H1 (cell line): ENCODE measurements at regions not wholly inside any gene's neighbourhood (a gene's known extent, or its start where the extent isn't known, plus 50 kb on each side); places are given as distances from the start of the nearest gene placed in this dataset.

Experiments
- CTCF ChIA-PET: fragments of 300-600 bp; sonication (Branson Sonifier 250); formaldehyde crosslinking; loops from one replicate; lab custom pipeline; 2021; ENCODE audit not compliant: partially characterized antibody; lab: Charles Lee
- POLR2A ChIA-PET: fragments of 300-600 bp; sonication (Branson Sonifier 250); formaldehyde crosslinking; loops from one replicate; lab custom pipeline; 2021; ENCODE audit warnings: inconsistent platforms; ENCODE audit not compliant: partially characterized antibody; lab: Charles Lee
- DNase-seq, 2 experiments: peaks; one replicate each; pipeline versions ENCODE4 v3.0.0 to v3.0.0-alpha.2; 2010 to 2022; ENCODE audit warnings: low spot score in 2 of 2, low read depth in 1 of 2, mixed read lengths in 1 of 2
- FAIRE-seq: peaks from 2 replicates; lab custom pipeline; 2011; peaks lifted over from hg19 to GRCh38; lab: Jason Lieb, UNC
- H2AFZ ChIP-seq: 2 replicates; pipeline ENCODE4 v1.8.1; 2012; ENCODE audit warnings: low read length, inconsistent platforms
- H2AK5ac ChIP-seq: 2 replicates; pipeline ENCODE4 v1.6.1; 2013; ENCODE audit warnings: low read depth, low read length
- H2BK120ac ChIP-seq: replicated peaks from 2 replicates; pipeline ENCODE3; 2013; ENCODE audit warnings: low read depth, low read length, inconsistent platforms
- H2BK12ac ChIP-seq: 2 replicates; pipeline ENCODE4 v1.6.1; 2013; ENCODE audit warnings: low read depth, low read length
- H2BK15ac ChIP-seq: 2 replicates; pipeline ENCODE4 v1.6.1; 2013; ENCODE audit warnings: low read length
- H2BK20ac ChIP-seq: 2 replicates; pipeline ENCODE4 v1.6.1; 2013; ENCODE audit warnings: low read length
- H2BK5ac ChIP-seq: 2 replicates; pipeline ENCODE4 v1.6.1; 2013; ENCODE audit warnings: low read depth, low read length
- H3K14ac ChIP-seq: 2 replicates; pipeline ENCODE4 v1.6.1; 2013; ENCODE audit warnings: inconsistent platforms; ENCODE audit not compliant: insufficient read length
- H3K18ac ChIP-seq: 2 replicates; pipeline ENCODE4 v1.6.1; 2013; ENCODE audit warnings: low read length; ENCODE audit errors: extremely low read depth
- H3K23ac ChIP-seq: 2 replicates; pipeline ENCODE4 v1.6.1; 2013; ENCODE audit warnings: inconsistent platforms; ENCODE audit not compliant: insufficient read length
- H3K23me2 ChIP-seq: 2 replicates; pipeline ENCODE4 v1.6.1; 2013; ENCODE audit warnings: low read depth, low read length
- H3K27ac ChIP-seq: 2 replicates; pipeline ENCODE4 v1.6.1; 2011; ENCODE audit warnings: low read depth, low read length, inconsistent platforms
- H3K27me3 ChIP-seq, 4 experiments: replicated peaks in 1 of 4; 1 replicate in 1 of 4; 2 replicates in 3 of 4; pipeline versions ENCODE4 v1.6.1 to v1.8.1; 2011 to 2013; ENCODE audit warnings: low read length in 3 of 4, mild to moderate bottlenecking in 3 of 4, inconsistent platforms in 2 of 4, mixed read lengths in 2 of 4, moderate library complexity in 1 of 4; ENCODE audit not compliant: control insufficient read depth in 3 of 4, insufficient read depth in 3 of 4; ENCODE audit errors: extremely low read depth in 1 of 4
- H3K36me3 ChIP-seq, 4 experiments: 2 replicates each; pipeline versions ENCODE4 v1.6.1 to v1.8.1; 2011 to 2013; ENCODE audit warnings: mild to moderate bottlenecking in 4 of 4, low read length in 3 of 4, moderate library complexity in 2 of 4, control low read depth in 1 of 4, inconsistent platforms in 1 of 4; ENCODE audit not compliant: insufficient read depth in 4 of 4, control insufficient read depth in 2 of 4
- H3K4ac ChIP-seq: replicated peaks from 2 replicates; pipeline ENCODE3; 2013; ENCODE audit warnings: low read length, low read depth, mixed read lengths, inconsistent platforms; ENCODE audit not compliant: insufficient read length
- H3K4me1 ChIP-seq, 4 experiments: replicated peaks in 1 of 4; 1 replicate in 1 of 4; 2 replicates in 3 of 4; pipeline versions ENCODE4 v1.6.1 to v1.8.1; 2011 to 2013; ENCODE audit warnings: low read length in 3 of 4, inconsistent platforms in 2 of 4, mixed read lengths in 1 of 4; ENCODE audit not compliant: insufficient read depth in 4 of 4, control insufficient read depth in 3 of 4
- H3K4me2 ChIP-seq, 2 experiments: 2 replicates each; pipeline versions ENCODE4 v1.6.1 to v1.8.1; 2011 to 2013; ENCODE audit warnings: low read depth in 2 of 2, low read length in 2 of 2, control low read depth in 1 of 2, inconsistent platforms in 1 of 2, mild to moderate bottlenecking in 1 of 2; ENCODE audit not compliant: insufficient read depth in 1 of 2
- H3K4me3 ChIP-seq, 4 experiments: fragments of 200-600, 300-600 bp in 1 of 4; sonication (generic), shearing (Covaris generic), sonication (Bioruptor Twin) in 1 of 4; 2 replicates each; pipeline versions ENCODE4 v1.5.1 to v1.8.1; 2011 to 2016; ENCODE audit warnings: low read length in 4 of 4, low read depth in 3 of 4, control low read depth in 2 of 4, inconsistent platforms in 2 of 4, mild to moderate bottlenecking in 2 of 4, mixed read lengths in 1 of 4, moderate library complexity in 1 of 4; ENCODE audit not compliant: insufficient read depth in 2 of 4; ENCODE audit errors: extremely low read depth in 1 of 4
- H3K56ac ChIP-seq: replicated peaks from 2 replicates; pipeline ENCODE3; 2013; ENCODE audit warnings: low read depth, mild to moderate bottlenecking, mixed read lengths, low read length, inconsistent platforms; ENCODE audit not compliant: insufficient read length
- H3K79me1 ChIP-seq: 2 replicates; pipeline ENCODE4 v1.6.1; 2013; ENCODE audit warnings: low read depth, low read length, control low read depth
- H3K79me2 ChIP-seq, 2 experiments: 2 replicates each; pipeline versions ENCODE4 v1.6.1 to v1.8.1; 2012 to 2013; ENCODE audit warnings: low read length in 2 of 2, mild to moderate bottlenecking in 2 of 2, inconsistent platforms in 1 of 2; ENCODE audit not compliant: insufficient read depth in 2 of 2, control insufficient read depth in 1 of 2
- H3K9ac ChIP-seq, 4 experiments: replicated peaks in 1 of 4; 1 replicate in 1 of 4; 2 replicates in 3 of 4; pipeline versions ENCODE4 v1.6.1 to v1.8.1; 2011 to 2013; ENCODE audit warnings: low read depth in 3 of 4, low read length in 3 of 4, control low read depth in 2 of 4, mild to moderate bottlenecking in 2 of 4, moderate library complexity in 2 of 4, inconsistent platforms in 1 of 4; ENCODE audit errors: extremely low read depth in 1 of 4
- H3K9me3 ChIP-seq, 2 experiments: 2 replicates each; pipeline versions ENCODE4 v1.6.1 to v1.8.1; 2012 to 2013; ENCODE audit warnings: mild to moderate bottlenecking in 2 of 2, moderate library complexity in 2 of 2, control low read depth in 1 of 2, inconsistent platforms in 1 of 2, low read depth in 1 of 2, low read length in 1 of 2, mixed read lengths in 1 of 2; ENCODE audit not compliant: insufficient read depth in 2 of 2
- H4K20me1 ChIP-seq, 2 experiments: replicated peaks in 1 of 2; 2 replicates each; pipeline versions ENCODE3 to v1.8.1; 2011 to 2013; ENCODE audit warnings: inconsistent platforms in 2 of 2, low read length in 2 of 2, mild to moderate bottlenecking in 1 of 2; ENCODE audit not compliant: insufficient read depth in 2 of 2, control insufficient read depth in 1 of 2
- H4K5ac ChIP-seq: 2 replicates; pipeline ENCODE4 v1.6.1; 2013; ENCODE audit warnings: low read length, low read depth, mixed read lengths, inconsistent platforms; ENCODE audit not compliant: insufficient read length
- H4K8ac ChIP-seq: 2 replicates; pipeline ENCODE4 v1.8.0; 2013; ENCODE audit warnings: mild to moderate bottlenecking, moderate library complexity, low read length, inconsistent platforms; ENCODE audit not compliant: insufficient read depth; ENCODE audit errors: extremely low read depth
- H4K91ac ChIP-seq: replicated peaks from 2 replicates; pipeline ENCODE3; 2013; ENCODE audit warnings: low read length, mixed read lengths, inconsistent platforms; ENCODE audit not compliant: insufficient read length
- BACH1 ChIP-seq: IDR thresholded peaks from 2 replicates; pipeline ENCODE4 v1.6.1; 2012; ENCODE audit warnings: low read length, improper control_type of control experiment
- CTBP2 ChIP-seq: IDR thresholded peaks from 2 replicates; pipeline ENCODE4 v1.7.0; 2011; ENCODE audit warnings: borderline replicate concordance, mild to moderate bottlenecking, moderate library complexity, mixed read lengths, low read length; ENCODE audit not compliant: insufficient read depth, insufficient read length
- JUN ChIP-seq: IDR thresholded peaks from 2 replicates; pipeline ENCODE4 v1.6.1; 2011; ENCODE audit warnings: low read depth, mild to moderate bottlenecking, improper control_type of control experiment, low read length
- KDM1A ChIP-seq: fragments of 200-600, 300-600 bp; sonication (generic); IDR thresholded peaks from 2 replicates; pipeline ENCODE4 v1.7.1; 2016; ENCODE audit warnings: mild to moderate bottlenecking, low read length, borderline replicate concordance
- MAFK ChIP-seq: IDR thresholded peaks from 2 replicates; pipeline ENCODE4 v1.6.1; 2012; ENCODE audit warnings: low read depth, mild to moderate bottlenecking, improper control_type of control experiment, low read length
- NANOG ChIP-seq: IDR thresholded peaks from 2 replicates; pipeline ENCODE4 v1.6.1; 2011; ENCODE audit warnings: low read length, low read depth, mild to moderate bottlenecking, inconsistent platforms; ENCODE audit not compliant: insufficient read depth, poor library complexity, severe bottlenecking
- POLR2AphosphoS5 ChIP-seq: IDR thresholded peaks from 2 replicates; pipeline ENCODE4 v1.6.1; 2011; ENCODE audit warnings: low read depth, low read length
- RXRA ChIP-seq: IDR thresholded peaks from 2 replicates; pipeline ENCODE4 v1.6.1; 2011; ENCODE audit warnings: low read depth, mild to moderate bottlenecking, low read length, moderate library complexity; ENCODE audit not compliant: insufficient read depth
- SAP30 ChIP-seq: fragments of 300-600 bp; sonication (generic); IDR thresholded peaks from 2 replicates; pipeline ENCODE4 v1.7.1; 2012; ENCODE audit warnings: low read length, moderate library complexity, mild to moderate bottlenecking, inconsistent platforms; ENCODE audit not compliant: insufficient read depth, insufficient replicate concordance
- SIN3A ChIP-seq, 2 experiments: IDR thresholded peaks in 1 of 2; conservative IDR thresholded peaks in 1 of 2; 2 replicates each; pipeline ENCODE4 v1.6.1; 2011 to 2012; ENCODE audit warnings: low read length in 2 of 2, improper control_type of control experiment in 1 of 2, low read depth in 1 of 2, mild to moderate bottlenecking in 1 of 2
- SP4 ChIP-seq: IDR thresholded peaks from 2 replicates; pipeline ENCODE4 v1.6.1; 2012; ENCODE audit warnings: low read length, inconsistent platforms
- TBP ChIP-seq: IDR thresholded peaks from 2 replicates; pipeline ENCODE4 v1.6.1; 2011; ENCODE audit warnings: low read depth, low read length, improper control_type of control experiment
- WGBS, 2 experiments: shearing (Covaris generic) in 1 of 2; methylation state at CpG; one replicate each; pipeline versions ENCODE4 v1.1.6 to v1.1.7; 2013 to 2015; ENCODE audit warnings: low lambda C conversion rate in 2 of 2, mixed read lengths in 2 of 2, inconsistent platforms in 1 of 2, low coverage in 1 of 2, missing lambda C conversion rate in 1 of 2; ENCODE audit not compliant: insufficient replicate concordance in 2 of 2, insufficient coverage in 1 of 2, insufficient read length in 1 of 2; ENCODE audit errors: extremely low coverage in 1 of 2, missing lambda C conversion rate in 1 of 2; 5-methylcytosine and 5-hydroxymethylcytosine counted together

- Histone ChIP-seq H3K56ac (no peak overlapping the region), H3K4ac (no peak overlapping the region), H3K14ac (no peak overlapping the region), H4K8ac (no peak overlapping the region), H3K27me3 (no peaks in the 10 kb centered on the region), H3K4me2 (no peak overlapping the region), H3K4me3 (no peak overlapping the region), H2BK20ac (no peak overlapping the region), H3K27ac (no peak overlapping the region), H4K20me1 (no peaks in the 10 kb centered on the region), H3K79me2 (no peaks in the 10 kb centered on the region), H3K79me1 (no peaks in the 10 kb centered on the region), H3K23ac (no peak overlapping the region), H2BK5ac (no peak overlapping the region), H2BK15ac (no peak overlapping the region), H3K23me2 (no peaks in the 10 kb centered on the region), H2AK5ac (no peak overlapping the region), H3K9me3 (no peaks in the 10 kb centered on the region), H4K5ac (no peak overlapping the region), H3K36me3 (no peaks in the 10 kb centered on the region), H2BK120ac (no peak overlapping the region), H2BK12ac (no peak overlapping the region), H2AFZ (no peak overlapping the region), H4K91ac (no peak overlapping the region), H3K18ac (no peak overlapping the region), H3K9ac (no peak overlapping the region), H3K4me1 (peaks cover 0 to 17% (median 5%) of the 10 kb centered on the region in 4 experiments; a peak in 5 of 7 replicates)
- FAIRE-seq (no peak), DNase-seq (no peak)
- WGBS, 2 experiments: 88% methylated on average over 2 of the region's 2 CpGs; no CpG with 5 or more reads in 1 of the 2 experiments
- TF ChIP-seq BACH1: no peak
- no peak for TF ChIP-seq SIN3A (conservative IDR thresholded peaks at IDR 0.05 in 1 of 2, IDR thresholded peaks at IDR 0.05 in 1 of 2; ENCODE audit: low read depth in 1 of 2, low read length in 2 of 2)
- TF ChIP-seq SP4: no peak
- TF ChIP-seq RXRA: no peak
- no peak for TF ChIP-seq JUN
- no peak for TF ChIP-seq POLR2AphosphoS5
- no peak for TF ChIP-seq MAFK
- no peak for TF ChIP-seq CTBP2
- no peak for TF ChIP-seq TBP
- TF ChIP-seq KDM1A: no peak
- TF ChIP-seq SAP30: no peak
- no peak for TF ChIP-seq NANOG
- ChIA-PET CTCF (interaction anchor here (0.5 kb wide), 1 partner anchor 93 kb away, joined by 3 read pairs; no protein-coding TSS in a partner anchor), POLR2A (interaction anchor here (0.9 kb wide), 1 partner anchor 8 kb away, joined by 4 read pairs; no protein-coding TSS in a partner anchor)
Measured at GRCh38 chr3:182503401-182503800, 289.9 kb upstream of the ATP11B start.
